Activated CD4-positive, alpha-beta T cell treated with anti-CD3 and anti-CD28 coated beads, Interleukin-2, amount 10 ng/mL, durations not matched to agents 24 days and 14 days (primary cell): ENCODE measurements at regions not wholly inside any gene's neighbourhood (a gene's known extent, or its start where the extent isn't known, plus 50 kb on each side); places are given as distances from the start of the nearest gene placed in this dataset.
A peak's percentile ranks its signal among the peaks of the same experiment; 100 is the strongest.

Experiments used
- DNase-seq: peaks from one replicate; pipeline ENCODE4 v3.0.0; 2022
- H3K27ac Mint-ChIP-seq: one replicate; pipeline ENCODE4 v1.8.0; 2022; ENCODE audit warnings: mild to moderate bottlenecking, mixed read lengths
- H3K27me3 Mint-ChIP-seq: one replicate; pipeline ENCODE4 v1.8.0; 2022; ENCODE audit warnings: mixed read lengths
- H3K36me3 Mint-ChIP-seq: one replicate; pipeline ENCODE4 v1.8.0; 2022; ENCODE audit warnings: low read depth, mild to moderate bottlenecking, mixed read lengths
- H3K4me1 Mint-ChIP-seq: one replicate; pipeline ENCODE4 v1.8.0; 2021; ENCODE audit warnings: mixed read lengths
- H3K4me3 Mint-ChIP-seq: one replicate; pipeline ENCODE4 v1.8.0; 2022; ENCODE audit warnings: mild to moderate bottlenecking, moderate library complexity, mixed read lengths
- H3K9me3 Mint-ChIP-seq: one replicate; pipeline ENCODE4 v1.8.0; 2021; ENCODE audit warnings: mixed read lengths
- intact Hi-C: fragments of 100-400 bp; cut with micrococcal nuclease; formaldehyde crosslinking; loops from one replicate; pipeline ENCODE4 v1.15.1; 2023

GRCh38 chr12:96141216-96141912 lies 52.8 kb upstream of the ELK3 start:
- intact Hi-C loops: no loop called here
- peaks cover 2% of the 10 kb centered on the region for H3K27me3 Mint-ChIP-seq
- no peak overlapping the region for H3K27ac Mint-ChIP-seq
- no peak overlapping the region for H3K4me3 Mint-ChIP-seq
- H3K4me1 Mint-ChIP-seq: peaks cover 27% of the 10 kb centered on the region
- no peak for DNase-seq
- H3K9me3 Mint-ChIP-seq: peaks cover 6% of the 10 kb centered on the region
- no peaks in the 10 kb centered on the region for H3K36me3 Mint-ChIP-seq

- peak overlapping the region; percentile 63 for H3K4me3 Mint-ChIP-seq
- H3K4me1 Mint-ChIP-seq: peaks cover 22% of the 10 kb centered on the region
- H3K36me3 Mint-ChIP-seq: no peaks in the 10 kb centered on the region
- peak overlapping the region; percentile 65 for H3K27ac Mint-ChIP-seq
- peaks cover 2% of the 10 kb centered on the region for H3K27me3 Mint-ChIP-seq
- peaks cover 6% of the 10 kb centered on the region for H3K9me3 Mint-ChIP-seq
- DNase-seq: peak; percentile 62
- intact Hi-C loops: no loop called here
Observed at GRCh38 chr12:96143392-96143791, 50.8 kb upstream of the ELK3 start.

- H3K4me1 Mint-ChIP-seq: peaks cover 22% of the 10 kb centered on the region
- H3K27ac Mint-ChIP-seq: no peak overlapping the region
- H3K27me3 Mint-ChIP-seq: peaks cover 2% of the 10 kb centered on the region
- no peak for DNase-seq
- H3K36me3 Mint-ChIP-seq: no peaks in the 10 kb centered on the region
- peak overlapping the region; percentile 33 for H3K4me3 Mint-ChIP-seq
- H3K9me3 Mint-ChIP-seq: peaks cover 6% of the 10 kb centered on the region
- intact Hi-C loops: no loop called here
Observed at GRCh38 chr12:96143827-96144565, 50.2 kb upstream of the ELK3 start.
